Smooth muscle cell (in vitro differentiated cells): ENCODE measurements at regions not wholly inside any gene's neighbourhood (a gene's known extent, or its start where the extent isn't known, plus 50 kb on each side); places are given as distances from the start of the nearest gene placed in this dataset.

Source experiments
- DNase-seq: peaks from one replicate; lab custom pipeline; 2025; ENCODE audit not compliant: unreplicated experiment; lab: John Stamatoyannopoulos, UW
- H2AFZ ChIP-seq: fragments of 200-600 bp; sonication (generic); 2 replicates; pipeline ENCODE4 v1.6.0; 2016; ENCODE audit warnings: antibody characterized with exemption, low read depth, mild to moderate bottlenecking
- H3F3A ChIP-seq: fragments of 200-600 bp; sonication (generic); 2 replicates; pipeline ENCODE4 v1.6.0; 2017; ENCODE audit warnings: antibody characterized with exemption, low read depth
- H3K27ac ChIP-seq: fragments of 200-600 bp; sonication (generic); 2 replicates; pipeline ENCODE4 v1.5.1; 2016; ENCODE audit warnings: low read depth, mild to moderate bottlenecking
- H3K27me3 ChIP-seq: fragments of 200-600 bp; sonication (generic); 2 replicates; pipeline ENCODE4 v1.6.1; 2016; ENCODE audit warnings: low read depth, mild to moderate bottlenecking
- H3K36me3 ChIP-seq: fragments of 200-600 bp; sonication (generic); 2 replicates; pipeline ENCODE4 v1.5.1; 2016; ENCODE audit warnings: low read depth
- H3K4me1 ChIP-seq: fragments of 200-600 bp; sonication (generic); 2 replicates; pipeline ENCODE4 v1.5.1; 2016; ENCODE audit warnings: low read depth
- H3K4me2 ChIP-seq: fragments of 200-600 bp; sonication (generic); 2 replicates; pipeline ENCODE4 v1.6.0; 2016; ENCODE audit warnings: mild to moderate bottlenecking
- H3K4me3 ChIP-seq: fragments of 200-600 bp; sonication (generic); 2 replicates; pipeline ENCODE4 v1.5.1; 2016; ENCODE audit warnings: mild to moderate bottlenecking
- H3K79me2 ChIP-seq: fragments of 200-600 bp; sonication (generic); 2 replicates; pipeline ENCODE4 v1.6.0; 2016; ENCODE audit warnings: low read depth, mild to moderate bottlenecking
- H3K9ac ChIP-seq: fragments of 200-600 bp; sonication (generic); 2 replicates; pipeline ENCODE4 v1.6.0; 2016; ENCODE audit warnings: low read depth
- H3K9me3 ChIP-seq: fragments of 200-600 bp; sonication (generic); replicated peaks from 2 replicates; pipeline ENCODE4 v1.5.1; 2016; ENCODE audit warnings: low read depth
- H4K20me1 ChIP-seq: fragments of 200-600 bp; sonication (generic); 2 replicates; pipeline ENCODE4 v1.6.0; 2016; ENCODE audit warnings: low read depth
- WGBS: methylation state at CpG from one replicate; pipeline ENCODE4 v1.1.7; 2016; ENCODE audit warnings: low lambda C conversion rate; 5-methylcytosine and 5-hydroxymethylcytosine counted together
- TF ChIP-seq, protein P1 (sequence below): fragments of 200-600 bp; sonication (generic); IDR thresholded peaks from 2 replicates; pipeline ENCODE4 v1.5.1; 2017; ENCODE audit warnings: borderline replicate concordance, mild to moderate bottlenecking, antibody characterized with exemption; ENCODE audit not compliant: insufficient read depth, poor library complexity, severe bottlenecking

DNA sequence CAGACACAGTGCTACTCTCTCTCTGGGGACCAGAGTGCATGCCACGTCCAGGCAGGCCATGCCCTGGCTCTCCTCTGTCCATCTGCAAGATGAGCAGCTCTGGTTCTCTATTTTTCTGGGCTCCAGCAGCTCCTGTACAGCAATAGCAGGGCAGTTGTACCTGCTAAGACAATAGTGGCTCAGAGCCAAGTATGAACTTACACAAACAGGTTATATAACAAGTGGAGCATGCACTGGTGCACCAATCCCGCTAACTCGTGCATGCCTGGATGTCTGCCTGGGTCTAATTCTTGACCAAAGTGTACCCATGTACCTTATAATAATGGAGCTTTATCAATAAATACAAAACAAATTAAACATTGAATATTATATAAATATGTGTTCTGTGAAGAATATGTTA lies 392.3 kb downstream of the CENPC start:
- Histone ChIP-seq H3K27ac (no peak overlapping the region), H3K36me3 (no peaks in the 10 kb centered on the region), H3K4me3 (no peak overlapping the region), H3F3A (no peaks in the 10 kb centered on the region), H4K20me1 (no peaks in the 10 kb centered on the region), H2AFZ (no peak overlapping the region), H3K9ac (no peak overlapping the region), H3K4me2 (no peak overlapping the region), H3K9me3 (no peaks in the 10 kb centered on the region), H3K79me2 (no peaks in the 10 kb centered on the region), H3K4me1 (no peaks in the 10 kb centered on the region), H3K27me3 (no peaks in the 10 kb centered on the region)
- WGBS = 98% methylated on average over 3 of the region's 3 CpGs
- TF ChIP-seq, protein P1, sequence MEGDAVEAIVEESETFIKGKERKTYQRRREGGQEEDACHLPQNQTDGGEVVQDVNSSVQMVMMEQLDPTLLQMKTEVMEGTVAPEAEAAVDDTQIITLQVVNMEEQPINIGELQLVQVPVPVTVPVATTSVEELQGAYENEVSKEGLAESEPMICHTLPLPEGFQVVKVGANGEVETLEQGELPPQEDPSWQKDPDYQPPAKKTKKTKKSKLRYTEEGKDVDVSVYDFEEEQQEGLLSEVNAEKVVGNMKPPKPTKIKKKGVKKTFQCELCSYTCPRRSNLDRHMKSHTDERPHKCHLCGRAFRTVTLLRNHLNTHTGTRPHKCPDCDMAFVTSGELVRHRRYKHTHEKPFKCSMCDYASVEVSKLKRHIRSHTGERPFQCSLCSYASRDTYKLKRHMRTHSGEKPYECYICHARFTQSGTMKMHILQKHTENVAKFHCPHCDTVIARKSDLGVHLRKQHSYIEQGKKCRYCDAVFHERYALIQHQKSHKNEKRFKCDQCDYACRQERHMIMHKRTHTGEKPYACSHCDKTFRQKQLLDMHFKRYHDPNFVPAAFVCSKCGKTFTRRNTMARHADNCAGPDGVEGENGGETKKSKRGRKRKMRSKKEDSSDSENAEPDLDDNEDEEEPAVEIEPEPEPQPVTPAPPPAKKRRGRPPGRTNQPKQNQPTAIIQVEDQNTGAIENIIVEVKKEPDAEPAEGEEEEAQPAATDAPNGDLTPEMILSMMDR = no peak
- no peak for DNase-seq

DNA sequence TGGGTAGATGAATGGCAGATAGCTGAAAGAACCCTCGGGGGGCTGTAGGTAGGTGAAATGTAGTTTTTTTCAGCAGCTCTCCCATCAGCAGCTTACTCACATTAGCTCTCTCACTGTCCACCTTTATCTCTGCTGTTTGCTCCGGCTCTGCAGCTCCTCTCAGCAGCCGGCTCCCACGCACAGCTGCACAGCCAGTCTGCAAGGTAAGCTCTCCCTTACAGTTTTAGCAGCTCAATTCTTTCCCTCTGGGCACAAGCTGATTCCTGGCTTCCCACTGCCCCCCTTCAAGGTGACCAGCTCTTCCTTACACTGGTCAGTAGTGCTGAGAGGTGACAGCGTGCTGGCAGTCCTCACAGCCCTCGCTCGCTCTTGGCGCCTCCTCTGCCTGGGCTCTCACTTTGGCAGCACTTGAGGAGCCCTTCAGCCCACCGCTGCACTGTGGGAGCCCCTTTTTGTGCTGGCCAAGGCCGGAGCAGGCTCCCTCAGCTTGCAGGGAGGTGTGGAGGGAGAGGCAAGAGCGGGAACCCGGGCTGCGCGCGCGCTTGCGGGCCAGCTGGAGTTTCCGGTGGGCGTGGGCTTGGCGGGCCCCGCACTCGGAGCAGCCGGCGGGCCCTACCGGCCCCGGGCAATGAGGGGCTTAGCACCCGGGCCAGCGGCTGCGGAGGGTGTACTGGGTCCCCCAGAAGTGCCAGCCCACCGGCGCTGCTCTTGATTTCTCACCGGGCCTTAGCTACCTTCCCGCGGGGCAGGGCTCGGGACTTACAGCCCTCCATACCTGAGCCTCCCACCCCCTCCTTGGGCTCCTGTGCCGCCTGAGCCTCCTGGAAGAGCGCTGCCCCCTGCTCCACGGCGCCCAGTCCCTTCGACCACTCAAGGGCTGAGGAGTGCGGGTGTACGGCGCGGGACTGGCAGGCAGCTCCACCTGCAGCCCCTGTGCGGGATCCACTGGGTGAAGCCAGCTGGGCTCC lies 393.6 kb downstream of the CENPC start:
- Histone ChIP-seq H3F3A (no peaks in the 10 kb centered on the region), H3K9me3 (no peaks in the 10 kb centered on the region), H3K79me2 (no peaks in the 10 kb centered on the region), H3K27ac (no peak overlapping the region), H2AFZ (no peak overlapping the region), H3K4me1 (no peaks in the 10 kb centered on the region), H4K20me1 (no peaks in the 10 kb centered on the region), H3K36me3 (no peaks in the 10 kb centered on the region), H3K4me2 (no peak overlapping the region), H3K27me3 (no peaks in the 10 kb centered on the region), H3K4me3 (no peak overlapping the region), H3K9ac (no peak overlapping the region)
- 94% methylated on average over 34 of the region's 45 CpGs for WGBS
- no peak for DNase-seq
- TF ChIP-seq, protein P1 = no peak

DNA sequence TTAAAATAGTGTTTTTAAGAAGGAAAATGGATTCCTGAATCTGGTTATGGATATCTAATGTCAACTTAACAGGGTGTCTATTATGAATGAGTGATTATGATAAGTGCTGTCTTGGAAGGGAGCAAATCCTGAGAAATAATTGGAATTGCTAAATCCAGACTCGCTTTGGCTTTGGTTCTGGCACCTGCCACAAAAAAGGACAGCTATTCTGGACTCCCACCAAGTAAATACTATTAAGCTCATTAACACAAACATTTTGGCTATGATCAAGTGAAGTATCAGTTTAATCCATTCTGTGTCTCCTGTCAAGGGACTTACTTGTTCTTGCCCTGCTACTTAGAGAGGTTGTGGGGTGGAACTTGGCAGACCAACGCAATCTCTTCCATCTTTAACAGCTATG lies 403.7 kb downstream of the CENPC start:
- DNase-seq = no peak
- H3K4me1 ChIP-seq = no peaks in the 10 kb centered on the region
- no peaks in the 10 kb centered on the region for H3F3A ChIP-seq
- H3K27ac ChIP-seq = no peak overlapping the region
- H3K36me3 ChIP-seq = no peaks in the 10 kb centered on the region
- H3K4me3 ChIP-seq = no peak overlapping the region
- no peaks in the 10 kb centered on the region for H3K79me2 ChIP-seq
- WGBS = 87% methylated on average over 2 of the region's 2 CpGs
- no peaks in the 10 kb centered on the region for H4K20me1 ChIP-seq
- TF ChIP-seq, protein P1 = no peak
- no peak overlapping the region for H2AFZ ChIP-seq
- H3K9me3 ChIP-seq = no peaks in the 10 kb centered on the region
- no peak overlapping the region for H3K9ac ChIP-seq
- no peaks in the 10 kb centered on the region for H3K27me3 ChIP-seq
- no peak overlapping the region for H3K4me2 ChIP-seq
